Activated CD4-positive, alpha-beta T cell treated with anti-CD3 and anti-CD28 coated beads, Interleukin-2, amount 10 ng/mL, durations not matched to agents 24 days and 14 days (primary cell): ENCODE measurements at regions not wholly inside any gene's neighbourhood (a gene's known extent, or its start where the extent isn't known, plus 50 kb on each side); places are given as distances from the start of the nearest gene placed in this dataset.
"Not testable (repeated sequence)": the region's sequence is repeated elsewhere in the genome, so short reads cannot be mapped to it uniquely, and the experiment has no call there.

Experiments used
- DNase-seq: peaks from one replicate; pipeline ENCODE4 v3.0.0; 2022
- H3K27ac Mint-ChIP-seq: one replicate; pipeline ENCODE4 v1.8.0; 2022; ENCODE audit warnings: mild to moderate bottlenecking, mixed read lengths
- H3K27me3 Mint-ChIP-seq: one replicate; pipeline ENCODE4 v1.8.0; 2022; ENCODE audit warnings: mixed read lengths
- H3K36me3 Mint-ChIP-seq: one replicate; pipeline ENCODE4 v1.8.0; 2022; ENCODE audit warnings: low read depth, mild to moderate bottlenecking, mixed read lengths
- H3K4me1 Mint-ChIP-seq: one replicate; pipeline ENCODE4 v1.8.0; 2021; ENCODE audit warnings: mixed read lengths
- H3K4me3 Mint-ChIP-seq: one replicate; pipeline ENCODE4 v1.8.0; 2022; ENCODE audit warnings: mild to moderate bottlenecking, moderate library complexity, mixed read lengths
- H3K9me3 Mint-ChIP-seq: one replicate; pipeline ENCODE4 v1.8.0; 2021; ENCODE audit warnings: mixed read lengths
- intact Hi-C: fragments of 100-400 bp; cut with micrococcal nuclease; formaldehyde crosslinking; loops from one replicate; pipeline ENCODE4 v1.15.1; 2023

DNA sequence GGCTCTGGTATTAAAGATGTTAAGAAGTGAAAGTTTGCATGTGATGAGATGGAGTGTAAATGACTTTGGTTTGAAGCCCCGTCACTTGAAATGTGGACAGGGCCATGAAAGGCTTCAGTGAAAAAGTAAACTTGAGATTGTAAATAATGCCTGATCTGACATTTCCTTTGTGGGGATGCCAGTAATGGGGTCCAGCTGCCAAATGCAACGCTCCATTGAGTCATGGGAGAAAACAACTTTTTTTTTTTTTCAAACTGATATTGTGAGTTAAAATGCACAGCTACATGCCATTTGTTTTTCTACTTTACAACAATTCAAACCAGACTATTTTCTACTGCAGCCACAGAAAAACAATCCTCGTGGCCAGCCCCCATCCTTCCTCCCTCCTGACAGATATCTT is 327.0 kb upstream of the TNC start:
- intact Hi-C loops, result no loop called here
- H3K36me3 Mint-ChIP-seq, result no peaks in the 10 kb centered on the region
- no peak for DNase-seq
- no peak overlapping the region for H3K4me3 Mint-ChIP-seq
- H3K27me3 Mint-ChIP-seq, result peaks cover 6% of the 10 kb centered on the region
- no peaks in the 10 kb centered on the region for H3K4me1 Mint-ChIP-seq
- no peak overlapping the region for H3K27ac Mint-ChIP-seq
- no peaks in the 10 kb centered on the region for H3K9me3 Mint-ChIP-seq

GRCh38 chr9:115445655-115446054 is 327.7 kb upstream of the TNC start:
- peaks cover 6% of the 10 kb centered on the region for H3K27me3 Mint-ChIP-seq
- H3K4me1 Mint-ChIP-seq, result no peaks in the 10 kb centered on the region

GRCh38 chr9:115456515-115456914 is 338.6 kb upstream of the TNC start:
- H3K4me1 Mint-ChIP-seq, result no peaks in the 10 kb centered on the region
- H3K36me3 Mint-ChIP-seq, result no peaks in the 10 kb centered on the region
- no peaks in the 10 kb centered on the region for H3K9me3 Mint-ChIP-seq
- intact Hi-C loops, result no loop called here
- H3K27ac Mint-ChIP-seq, result no peak overlapping the region
- H3K27me3 Mint-ChIP-seq, result no peaks in the 10 kb centered on the region
- DNase-seq, result no peak
- H3K4me3 Mint-ChIP-seq, result no peak overlapping the region

More at GRCh38 chr9:115445655-115446054, 327.7 kb upstream of the TNC start:
- Mint-ChIP-seq H3K36me3 (no peaks in the 10 kb centered on the region), H3K27ac (no peak overlapping the region), H3K9me3 (no peaks in the 10 kb centered on the region), H3K4me3 (no peak overlapping the region)
- intact Hi-C loops, result no loop called here
- no peak for DNase-seq

- H3K4me3 Mint-ChIP-seq, result no peak overlapping the region
- H3K9me3 Mint-ChIP-seq, result no peaks in the 10 kb centered on the region
- H3K27ac Mint-ChIP-seq, result no peak overlapping the region
- no peak for DNase-seq
- H3K36me3 Mint-ChIP-seq, result no peaks in the 10 kb centered on the region
- H3K27me3 Mint-ChIP-seq, result no peaks in the 10 kb centered on the region
- intact Hi-C loops, result no loop called here
- no peaks in the 10 kb centered on the region for H3K4me1 Mint-ChIP-seq
These were observed 343.3 kb upstream of the TNC start for GRCh38 chr9:115461280-115461679.

GRCh38 chr9:115462623-115463022 is 344.7 kb upstream of the TNC start:
- DNase-seq, result no peak
- Mint-ChIP-seq H3K4me1 (no peaks in the 10 kb centered on the region), H3K9me3 (no peaks in the 10 kb centered on the region), H3K4me3 (no peak overlapping the region), H3K36me3 (no peaks in the 10 kb centered on the region), H3K27me3 (peaks cover 1% of the 10 kb centered on the region), H3K27ac (no peak overlapping the region)
- intact Hi-C loops, result no loop called here

- H3K27ac Mint-ChIP-seq, result no peak overlapping the region
- H3K36me3 Mint-ChIP-seq, result no peaks in the 10 kb centered on the region
- intact Hi-C loops, result no loop called here
- H3K4me3 Mint-ChIP-seq, result no peak overlapping the region
- DNase-seq, result no peak
- peaks cover 1% of the 10 kb centered on the region for H3K27me3 Mint-ChIP-seq
- H3K4me1 Mint-ChIP-seq, result no peaks in the 10 kb centered on the region
- no peaks in the 10 kb centered on the region for H3K9me3 Mint-ChIP-seq
These were observed 348.8 kb upstream of the TNC start for GRCh38 chr9:115466756-115467155.

DNA sequence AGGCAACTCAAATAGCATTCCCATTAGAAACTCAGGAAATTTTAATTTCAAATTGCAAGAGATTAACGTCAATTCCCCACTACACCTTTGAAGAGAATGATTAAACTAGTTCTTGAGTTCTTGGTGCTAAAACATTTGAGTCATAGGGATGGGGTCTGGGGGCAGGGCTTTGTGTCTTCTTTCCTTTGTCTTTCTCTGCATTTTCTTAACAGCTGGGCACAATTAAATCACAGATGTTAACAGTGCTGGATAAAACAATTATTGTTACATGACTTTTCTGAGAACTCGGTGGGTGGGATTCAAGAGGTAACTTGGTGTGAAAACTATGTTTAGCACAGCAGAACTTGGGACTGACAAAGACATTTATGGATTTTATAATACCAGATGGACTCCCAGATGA is 351.9 kb upstream of the TNC start:
- Mint-ChIP-seq H3K9me3 (no peaks in the 10 kb centered on the region), H3K27ac (no peak overlapping the region), H3K4me1 (no peaks in the 10 kb centered on the region), H3K4me3 (no peak overlapping the region), H3K36me3 (no peaks in the 10 kb centered on the region), H3K27me3 (peaks cover 1% of the 10 kb centered on the region)
- intact Hi-C loops, result no loop called here
- no peak for DNase-seq

DNA sequence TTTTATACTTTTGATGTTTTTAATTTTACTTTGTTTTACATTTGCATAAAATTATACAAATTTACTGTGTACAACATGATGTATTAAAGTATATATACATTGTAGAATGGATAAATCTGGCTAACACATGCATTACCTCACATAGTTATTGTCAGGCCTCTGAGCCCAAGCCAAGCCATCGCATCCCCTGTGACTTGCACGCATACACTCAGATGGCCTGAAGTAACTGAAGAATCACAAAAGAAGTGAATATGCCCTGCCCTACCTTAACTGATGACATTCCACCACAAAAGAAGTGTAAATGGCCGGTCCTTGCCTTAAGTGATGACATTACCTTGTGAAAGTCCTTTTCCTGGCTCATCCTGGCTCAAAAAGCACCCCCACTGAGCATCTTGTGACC is 355.1 kb upstream of the TNC start:
- H3K9me3 Mint-ChIP-seq, H3K36me3 Mint-ChIP-seq, H3K4me1 Mint-ChIP-seq, H3K27ac Mint-ChIP-seq, H3K4me3 Mint-ChIP-seq, H3K27me3 Mint-ChIP-seq, intact Hi-C loops, DNase-seq: not testable (repeated sequence)

DNA sequence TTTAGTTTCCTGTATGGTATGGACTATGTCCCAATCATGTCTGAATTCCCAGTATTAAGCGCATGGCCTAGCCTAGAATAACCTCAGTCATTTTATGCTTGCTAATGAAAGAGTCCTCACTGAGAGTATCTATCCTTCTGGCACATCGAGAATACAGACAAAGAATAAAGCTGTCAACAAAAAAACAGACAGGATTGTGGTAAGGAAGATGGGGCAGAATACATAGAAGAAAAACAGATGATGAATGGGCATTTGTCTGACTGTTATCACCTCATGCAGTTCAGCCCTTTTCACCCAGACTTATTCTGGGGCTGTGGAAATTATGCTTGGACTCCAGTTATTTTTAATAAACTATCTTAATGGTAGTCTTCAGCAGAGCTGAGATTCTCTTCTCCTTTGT is 363.8 kb upstream of the TNC start:
- no peak for DNase-seq
- Mint-ChIP-seq H3K36me3 (no peaks in the 10 kb centered on the region), H3K27ac (no peak overlapping the region), H3K4me1 (no peaks in the 10 kb centered on the region), H3K27me3 (peaks cover 2% of the 10 kb centered on the region), H3K4me3 (no peak overlapping the region), H3K9me3 (no peaks in the 10 kb centered on the region)
- intact Hi-C loops, result no loop called here

DNA sequence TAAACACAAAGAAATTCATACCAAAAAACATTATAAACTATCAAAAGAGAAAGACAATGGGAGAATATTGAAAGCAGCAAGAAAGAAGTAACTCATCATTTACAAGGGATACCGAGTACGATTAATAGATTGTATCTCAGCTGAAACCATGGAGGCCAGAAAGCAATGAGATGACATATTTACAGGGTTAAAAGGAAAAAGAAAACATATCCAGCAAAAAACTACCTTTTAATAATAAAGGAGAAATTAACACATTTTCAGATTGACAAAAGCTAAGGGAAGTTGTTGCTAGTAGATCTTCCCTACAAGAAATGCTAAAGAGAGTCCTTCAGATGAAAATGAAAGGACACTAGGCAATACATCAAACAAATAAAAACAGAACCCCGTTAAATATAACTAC is 364.8 kb upstream of the TNC start:
- Mint-ChIP-seq H3K36me3 (no peaks in the 10 kb centered on the region), H3K27me3 (peaks cover 2% of the 10 kb centered on the region), H3K9me3 (no peaks in the 10 kb centered on the region), H3K4me3 (no peak overlapping the region), H3K27ac (no peak overlapping the region), H3K4me1 (no peaks in the 10 kb centered on the region)
- DNase-seq, result no peak
- intact Hi-C loops, result no loop called here

DNA sequence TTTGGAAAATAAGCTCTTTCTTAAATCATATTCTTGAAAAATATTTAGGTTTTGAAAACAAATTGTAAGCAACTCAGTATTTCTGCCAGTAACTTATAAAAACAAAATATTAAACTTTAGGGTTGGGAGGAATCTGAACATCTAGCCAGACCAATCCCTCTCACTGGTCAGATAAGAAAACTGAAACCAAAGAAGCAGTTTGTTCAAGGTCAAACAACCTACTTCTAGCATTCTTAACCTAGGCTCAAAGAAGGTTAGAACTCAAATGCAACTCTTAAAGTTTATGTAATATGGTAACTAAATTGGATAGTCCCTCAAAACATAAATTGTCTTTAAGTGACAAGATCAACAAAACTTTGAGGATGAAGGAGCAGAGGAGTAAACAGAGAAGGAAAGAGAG is 374.9 kb upstream of the TNC start:
- Mint-ChIP-seq H3K4me3 (no peak overlapping the region), H3K9me3 (no peaks in the 10 kb centered on the region), H3K27me3 (peaks cover 10% of the 10 kb centered on the region), H3K27ac (no peak overlapping the region), H3K4me1 (no peaks in the 10 kb centered on the region), H3K36me3 (no peaks in the 10 kb centered on the region)
- intact Hi-C loops, result no loop called here
- DNase-seq, result no peak

DNA sequence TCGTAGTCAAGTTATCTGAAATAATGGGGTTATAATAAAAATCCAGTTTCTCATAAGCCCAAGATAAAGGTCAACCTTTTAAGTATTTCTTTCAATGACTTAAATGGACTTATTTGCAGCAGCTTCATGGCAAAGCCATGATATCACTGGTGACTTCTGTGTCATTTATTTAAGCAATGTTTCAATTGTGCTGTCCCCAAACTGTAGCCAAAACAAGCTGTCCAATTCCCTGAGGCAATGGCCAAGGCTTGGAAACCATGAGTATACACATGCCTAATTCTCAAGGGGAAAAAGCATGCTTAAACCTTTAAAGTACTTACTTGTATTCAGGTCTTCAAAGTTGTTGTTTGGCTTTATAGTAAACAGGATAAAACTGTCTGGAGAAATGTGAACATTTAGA is 376.4 kb upstream of the TNC start:
- H3K4me3 Mint-ChIP-seq, result no peak overlapping the region
- DNase-seq, result no peak
- H3K36me3 Mint-ChIP-seq, result no peaks in the 10 kb centered on the region
- intact Hi-C loops, result no loop called here
- H3K9me3 Mint-ChIP-seq, result no peaks in the 10 kb centered on the region
- no peak overlapping the region for H3K27ac Mint-ChIP-seq
- peaks cover 10% of the 10 kb centered on the region for H3K27me3 Mint-ChIP-seq
- H3K4me1 Mint-ChIP-seq, result no peaks in the 10 kb centered on the region

- H3K9me3 Mint-ChIP-seq, result no peaks in the 10 kb centered on the region
- H3K4me3 Mint-ChIP-seq, result no peak overlapping the region
- DNase-seq, result no peak
- H3K27ac Mint-ChIP-seq, result no peak overlapping the region
- peaks cover 10% of the 10 kb centered on the region for H3K27me3 Mint-ChIP-seq
- intact Hi-C loops, result no loop called here
- no peaks in the 10 kb centered on the region for H3K4me1 Mint-ChIP-seq
- H3K36me3 Mint-ChIP-seq, result no peaks in the 10 kb centered on the region
These were observed 377.2 kb upstream of the TNC start for GRCh38 chr9:115495052-115495635.

DNA sequence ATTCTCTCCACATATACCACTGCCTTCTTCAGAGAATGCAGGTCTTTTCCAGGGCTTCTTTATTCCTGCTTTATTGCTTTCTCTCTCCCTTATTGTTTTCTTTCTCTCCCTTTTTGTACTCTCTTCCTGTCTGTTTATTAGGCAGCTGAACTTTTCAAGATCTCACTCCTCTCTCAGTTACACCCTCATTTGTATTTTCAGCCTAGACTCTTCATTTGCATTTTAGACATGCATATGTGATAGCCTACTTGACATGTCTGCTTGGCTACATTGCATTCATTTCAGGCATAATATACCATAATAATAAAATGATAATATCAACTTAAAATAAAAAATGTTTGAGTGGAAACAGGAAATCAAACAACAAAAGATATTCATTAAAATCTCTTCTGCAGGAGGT is 377.9 kb upstream of the TNC start:
- intact Hi-C loops, result no loop called here
- no peak overlapping the region for H3K4me3 Mint-ChIP-seq
- H3K27ac Mint-ChIP-seq, result no peak overlapping the region

GRCh38 chr9:115498303-115498702 is 380.3 kb upstream of the TNC start:
- Mint-ChIP-seq H3K4me3 (no peak overlapping the region), H3K4me1 (no peaks in the 10 kb centered on the region), H3K27ac (no peak overlapping the region), H3K27me3 (peaks cover 12% of the 10 kb centered on the region), H3K36me3 (no peaks in the 10 kb centered on the region), H3K9me3 (no peaks in the 10 kb centered on the region)
- DNase-seq, result no peak
- intact Hi-C loops, result no loop called here

More for the DNA sequence above, 377.9 kb upstream of the TNC start:
- H3K36me3 Mint-ChIP-seq, result no peaks in the 10 kb centered on the region
- H3K9me3 Mint-ChIP-seq, result no peaks in the 10 kb centered on the region
- no peak for DNase-seq
- H3K4me1 Mint-ChIP-seq, result no peaks in the 10 kb centered on the region
- peaks cover 12% of the 10 kb centered on the region for H3K27me3 Mint-ChIP-seq
